ENCODE measurements at regions not wholly inside any gene's neighbourhood (a gene's known extent, or its start where the extent isn't known, plus 50 kb on each side); places are given as distances from the start of the nearest gene placed in this dataset.

DNA sequence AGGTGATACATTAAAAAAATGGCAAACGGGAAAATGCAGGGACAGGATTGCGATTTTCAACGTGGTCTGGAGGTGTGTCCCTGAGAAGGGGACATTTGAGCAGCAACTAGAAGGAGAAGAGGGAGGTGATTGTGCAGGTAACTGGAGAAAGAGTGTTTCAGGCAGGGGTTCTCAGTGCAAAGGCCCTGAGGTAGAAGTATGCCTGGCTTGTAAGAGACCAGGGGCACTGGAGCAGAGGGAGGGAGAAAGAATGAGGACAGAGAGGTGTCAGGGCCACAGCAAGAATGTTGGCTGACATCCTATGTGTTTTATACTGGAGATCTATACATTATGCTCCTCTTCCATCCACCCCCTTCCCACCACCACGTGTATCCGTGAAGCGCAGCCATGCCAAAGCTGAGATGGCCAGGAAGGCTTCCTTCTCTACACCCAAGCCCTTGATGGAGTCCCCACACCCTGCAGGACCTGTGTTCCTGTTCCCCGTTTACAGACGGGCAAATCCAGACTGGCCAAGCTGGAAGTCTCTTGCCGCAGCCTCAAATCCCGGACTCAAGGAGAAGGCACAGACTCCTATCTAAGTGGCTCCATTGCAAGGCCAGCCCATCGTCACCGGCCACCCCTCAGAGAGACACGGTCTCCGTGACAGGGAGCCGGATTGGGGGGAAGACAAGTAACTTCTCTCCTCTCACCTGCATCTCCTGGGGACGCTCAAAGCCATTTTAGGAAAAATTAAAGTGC is 416.1 kb downstream of the MN1 start:
- DNase-seq (ENCODE audit: low read depth), result no peak

DNA sequence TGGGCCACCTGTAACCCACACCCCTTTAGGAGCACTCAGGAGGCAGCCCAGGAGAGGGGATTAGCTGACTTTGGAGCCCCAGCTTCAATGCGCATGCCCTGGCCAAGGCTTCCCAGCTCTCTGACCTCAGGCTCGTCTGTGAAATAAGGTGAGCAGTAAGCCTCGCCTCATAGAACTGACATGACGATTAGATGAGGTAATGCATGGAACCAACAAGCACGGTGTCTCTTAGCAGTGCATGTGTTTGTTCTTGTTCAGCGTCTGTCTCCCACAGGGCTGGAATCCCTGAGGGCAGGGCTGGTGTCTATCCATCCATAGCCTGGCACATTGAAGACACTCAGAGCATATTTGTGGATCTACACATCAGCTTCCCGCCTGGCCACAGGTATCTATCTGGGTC is 415.4 kb downstream of the MN1 start:
- no peak for DNase-seq (ENCODE audit: low read depth)

- DNase-seq (ENCODE audit: low read depth), result no peak
These were observed 414.0 kb downstream of the MN1 start for GRCh38 chr22:27387561-27387960.

DNA sequence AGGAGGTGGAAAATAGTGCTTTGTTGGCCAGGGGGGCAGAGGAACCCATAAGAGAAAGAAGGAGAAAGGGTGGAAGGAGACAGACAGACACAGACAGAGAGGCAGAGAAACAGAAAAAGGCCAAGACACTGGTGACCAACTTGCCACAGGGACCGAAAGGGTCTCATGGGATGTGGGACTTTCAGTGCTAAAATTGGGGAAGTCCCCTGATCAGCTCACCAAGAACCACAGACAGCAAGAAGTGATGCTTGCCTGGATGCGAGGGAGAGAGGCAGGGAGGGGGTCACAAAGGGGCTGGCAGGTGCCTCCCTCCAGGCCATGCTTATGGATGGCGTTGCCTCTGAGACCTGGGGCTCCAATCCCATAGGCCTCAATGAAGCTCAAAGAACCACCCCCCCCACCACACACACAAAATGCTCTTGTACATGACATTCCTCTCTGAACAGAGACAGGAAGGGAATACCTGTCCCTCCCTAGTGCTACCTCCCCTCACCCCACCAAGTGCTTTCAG is 413.4 kb downstream of the MN1 start:
- no peak for DNase-seq (ENCODE audit: low read depth)

- no peak for DNase-seq (ENCODE audit: low read depth)
These were observed 411.9 kb downstream of the MN1 start for GRCh38 chr22:27389727-27390075.

DNA sequence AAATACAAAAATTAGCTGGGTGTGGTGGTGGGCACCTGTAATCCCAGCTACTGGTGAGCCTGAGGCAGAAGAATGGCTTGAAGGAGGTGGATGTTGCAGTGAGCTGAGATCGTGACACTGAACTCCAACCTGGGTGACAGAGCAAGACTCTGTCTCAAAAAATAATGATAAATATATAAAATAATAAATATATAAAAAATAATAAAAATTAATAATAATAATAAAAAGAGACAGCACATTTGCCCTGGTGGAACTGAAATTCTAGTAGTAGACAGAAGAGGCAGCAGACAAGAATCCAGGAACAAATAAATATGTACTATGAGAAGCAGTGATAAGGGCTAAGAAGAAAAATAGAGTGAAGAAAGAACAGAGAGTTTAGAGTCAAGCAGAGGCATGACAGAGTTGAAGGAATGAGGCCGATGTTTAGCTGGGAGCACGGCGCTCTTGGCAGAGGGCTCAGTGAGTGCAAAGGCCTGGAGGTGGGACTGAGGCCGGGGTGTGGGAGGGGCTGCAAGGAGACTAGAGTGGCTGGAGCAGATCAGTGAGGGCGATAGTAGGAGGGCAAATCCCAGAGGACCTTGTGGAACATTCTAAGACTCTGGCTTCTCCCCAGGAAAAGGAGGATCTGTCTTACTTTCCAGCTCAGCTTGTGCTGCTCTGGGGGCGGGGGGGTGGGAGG is 410.3 kb downstream of the MN1 start:
- DNase-seq (ENCODE audit: low read depth), result no peak

GRCh38 chr22:27393371-27393770 is 408.2 kb downstream of the MN1 start:
- DNase-seq (ENCODE audit: low read depth), result no peak

GRCh38 chr22:27394806-27395404 is 406.7 kb downstream of the MN1 start:
- DNase-seq (ENCODE audit: low read depth), result no peak

- DNase-seq (ENCODE audit: low read depth), result no peak
These were observed 404.3 kb downstream of the MN1 start for GRCh38 chr22:27397036-27397953.

DNA sequence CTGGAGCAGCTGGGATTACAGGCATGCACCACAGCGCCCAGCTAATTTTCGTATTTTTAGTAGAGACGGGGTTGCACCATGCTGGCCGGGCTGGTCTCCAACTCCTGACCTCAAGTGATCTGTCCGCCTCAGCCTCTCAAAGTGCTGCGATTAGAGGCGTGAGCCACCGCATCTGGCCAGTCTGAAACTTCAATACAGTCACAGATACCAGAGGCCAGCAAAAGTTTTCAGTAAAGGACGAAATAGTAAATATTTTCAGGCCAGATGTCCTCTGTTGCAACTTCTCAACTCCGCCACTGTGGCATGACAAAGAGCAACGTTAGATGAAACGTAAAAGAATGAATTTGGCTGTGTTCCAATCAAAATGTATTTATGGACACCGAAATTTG is 403.6 kb downstream of the MN1 start:
- no peak for DNase-seq (ENCODE audit: low read depth)

GRCh38 chr22:27399161-27399560 is 402.4 kb downstream of the MN1 start:
- no peak for DNase-seq (ENCODE audit: low read depth)

- DNase-seq (ENCODE audit: low read depth), result no peak
These were observed 400.7 kb downstream of the MN1 start for GRCh38 chr22:27400811-27401210.

DNA sequence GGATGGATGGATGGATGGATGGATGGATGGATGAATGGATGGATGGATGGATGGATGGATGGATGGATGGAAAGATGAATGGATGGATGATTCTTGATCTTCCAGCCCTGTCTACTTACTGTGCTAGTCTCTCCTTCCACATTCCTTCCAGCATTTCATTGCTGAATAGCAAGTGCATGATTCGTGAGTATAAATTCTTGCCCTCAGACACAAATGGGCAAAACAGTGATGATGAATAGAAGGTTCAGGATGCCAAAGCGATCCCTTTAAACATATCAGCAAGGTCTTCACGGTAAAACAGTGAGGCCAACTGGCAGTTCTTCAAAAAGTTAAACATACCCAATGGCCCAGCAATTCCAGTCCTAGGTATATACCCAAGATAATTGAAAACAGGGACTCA is 400.2 kb downstream of the MN1 start:
- no peak for DNase-seq (ENCODE audit: low read depth)

DNA sequence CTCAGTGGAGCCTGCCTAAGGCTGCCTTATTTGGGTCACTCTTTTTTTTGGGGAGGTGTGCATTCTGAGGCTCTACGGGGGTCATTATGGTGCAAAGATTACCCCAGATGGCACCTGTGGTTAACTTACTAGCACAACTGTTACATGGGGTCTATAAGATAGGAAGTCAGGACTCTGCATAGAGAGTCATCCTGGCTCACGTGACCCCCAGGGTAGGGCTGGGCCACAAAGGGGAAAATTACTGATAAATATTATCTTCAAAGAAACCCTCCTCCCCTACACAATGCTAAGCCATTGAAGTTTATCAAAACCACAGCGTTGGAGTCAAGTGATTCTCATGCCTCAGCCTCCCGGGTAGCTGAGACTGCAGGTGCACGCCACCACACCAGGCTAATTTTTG is 397.1 kb downstream of the MN1 start:
- no peak for DNase-seq (ENCODE audit: low read depth)

GRCh38 chr22:27405672-27406388 is 395.7 kb downstream of the MN1 start:
- no peak for DNase-seq (ENCODE audit: low read depth)

- no peak for DNase-seq (ENCODE audit: low read depth)
These were observed 395.1 kb downstream of the MN1 start for GRCh38 chr22:27406389-27406861.

DNA sequence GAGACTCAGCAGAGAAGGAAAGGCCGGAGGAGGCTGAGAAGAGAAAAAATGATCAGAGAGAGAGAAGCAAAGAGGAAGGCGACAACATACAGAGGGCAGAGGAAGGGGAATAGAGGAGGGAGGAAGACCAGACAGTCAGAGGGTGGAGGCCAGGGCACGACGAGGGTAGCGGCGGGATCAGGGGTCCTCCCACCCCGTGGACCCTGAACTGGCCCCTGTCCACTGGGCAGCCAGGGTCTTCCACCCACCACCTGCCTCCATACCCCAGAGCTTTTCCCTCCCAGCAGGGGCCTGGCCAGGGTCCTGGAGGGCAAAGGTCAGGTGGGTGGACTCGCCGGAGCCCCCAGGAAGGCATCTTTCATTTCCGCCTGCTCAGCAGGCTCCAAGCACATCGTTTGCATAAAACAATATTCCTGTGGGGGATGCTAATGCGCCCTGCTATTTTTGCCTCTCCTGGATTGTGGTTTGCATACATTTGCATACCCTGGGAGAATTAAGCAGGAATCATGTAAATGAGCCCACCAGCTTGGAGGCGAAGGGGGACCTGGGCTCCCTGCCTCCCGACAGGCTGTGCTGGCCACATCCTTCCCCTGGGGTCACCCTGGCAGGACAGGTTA is 394.1 kb downstream of the MN1 start:
- DNase-seq (ENCODE audit: low read depth), result no peak

DNA sequence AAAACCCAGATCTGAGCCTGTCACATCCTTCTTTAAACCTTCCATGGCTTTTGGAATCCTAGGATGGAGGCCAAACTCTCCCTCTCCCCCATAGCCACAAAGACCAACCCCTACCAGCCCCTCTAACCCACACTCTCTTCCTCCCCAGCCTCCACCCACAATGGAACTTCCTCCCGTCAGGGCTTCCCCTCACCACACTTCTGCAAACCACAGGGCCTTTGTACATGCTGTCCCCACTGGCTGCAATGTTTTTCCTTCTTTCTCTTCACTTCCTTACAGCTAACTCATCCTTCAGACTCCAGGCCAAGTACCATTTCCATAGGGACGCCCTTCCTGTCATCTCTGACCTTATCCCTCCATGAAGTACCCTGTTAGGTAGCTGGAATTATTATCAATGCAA is 393.5 kb downstream of the MN1 start:
- DNase-seq (ENCODE audit: low read depth), result no peak

- no peak for DNase-seq (ENCODE audit: low read depth)
These were observed 392.3 kb downstream of the MN1 start for GRCh38 chr22:27409299-27409698.

DNA sequence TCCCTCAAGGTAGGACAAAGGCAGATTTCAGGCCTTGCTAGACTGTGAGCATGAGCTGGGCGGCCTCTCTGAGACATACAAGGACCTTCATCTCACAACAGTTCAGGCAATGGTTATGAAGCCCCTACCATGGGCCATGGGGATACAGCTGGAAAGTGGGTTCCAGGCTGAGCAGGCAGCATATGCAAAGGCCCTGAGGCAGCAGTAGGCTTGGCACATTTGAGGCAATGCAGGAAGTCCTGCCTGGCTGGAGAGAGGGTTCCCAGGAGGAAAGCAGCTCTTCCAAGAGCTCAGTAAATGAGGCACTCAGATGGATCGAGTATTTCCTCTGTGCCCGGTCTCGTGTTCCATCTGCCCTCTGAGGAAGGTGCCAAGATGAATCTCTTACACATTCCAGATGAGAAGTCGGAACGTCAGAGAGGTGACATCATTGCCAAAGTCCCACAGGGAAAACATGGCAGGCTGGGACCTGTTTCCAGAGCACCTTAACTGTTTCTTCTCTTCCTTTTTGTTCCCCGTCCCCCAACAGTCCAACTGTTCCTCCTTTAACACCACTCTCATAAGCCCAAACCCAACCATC is 388.6 kb downstream of the MN1 start:
- DNase-seq (ENCODE audit: low read depth), result no peak

GRCh38 chr22:27413702-27414101 is 387.9 kb downstream of the MN1 start:
- no peak for DNase-seq (ENCODE audit: low read depth)

Measured in stimulated activated CD8-positive, alpha-beta memory T cell treated with anti-CD3 and anti-CD28 coated beads, Interleukin-12 subunit alpha, Interleukin-12 subunit beta, amount 100 ng/mL, for 1 hour (primary cell).